A549 (cell line): ENCODE measurements at regions not wholly inside any gene's neighbourhood (a gene's known extent, or its start where the extent isn't known, plus 50 kb on each side); places are given as distances from the start of the nearest gene placed in this dataset.

Source experiments
- ATAC-seq, 2 experiments: fragments of 200-7000 bp in 1 of 2; fragments of >200 bp in 1 of 2; cut with Nextera tagmentation in 1 of 2; cut with Tn5 transposase in 1 of 2; 3 replicates each; pipeline versions ENCODE4 v1.8.0 to v1.9.1; 2018 to 2020; ENCODE audit warnings: mild to moderate bottlenecking in 1 of 2, moderate library complexity in 1 of 2
- CTCF ChIA-PET: fragments of 300-600 bp; sonication (Branson Sonifier 250); formaldehyde crosslinking; extraction: SDS; loops from one replicate; lab custom pipeline; 2021; ENCODE audit warnings: antibody characterized with exemption, inconsistent platforms; lab: Yijun Ruan, JAX
- POLR2A ChIA-PET: fragments of 350-600 bp; formaldehyde crosslinking; extraction: SDS; loops from one replicate; lab custom pipeline; 2021; ENCODE audit warnings: antibody characterized with exemption, inconsistent platforms; lab: Yijun Ruan, JAX
- DNase-seq, 2 experiments: peaks; one replicate each; pipeline versions ENCODE4 v3.0.0 to v3.0.0-alpha.2; 2011 to 2016; ENCODE audit warnings: low read depth in 1 of 2, low spot score in 1 of 2
- FAIRE-seq: peaks from 2 replicates; lab custom pipeline; 2011; peaks lifted over from hg19 to GRCh38; lab: Jason Lieb, UNC
- H3K27ac ChIP-seq, 2 experiments: fragments of >200 bp; sonication (Bioruptor Twin); formaldehyde crosslinking; 3 replicates each; pipeline ENCODE4 v1.5.1; 2016 to 2017
- H3K4me1 ChIP-seq: fragments of >200 bp; sonication (Bioruptor Twin); formaldehyde crosslinking; 3 replicates; pipeline ENCODE4 v1.6.1; 2016
- H3K4me2 ChIP-seq: fragments of >200 bp; sonication (Bioruptor Twin); formaldehyde crosslinking; 3 replicates; pipeline ENCODE4 v1.6.1; 2016
- H3K4me3 ChIP-seq: fragments of >200 bp; sonication (Bioruptor Twin); formaldehyde crosslinking; 3 replicates; pipeline ENCODE4 v1.5.1; 2016
- H3K9me3 ChIP-seq: fragments of >200 bp; sonication (Bioruptor Twin); formaldehyde crosslinking; 3 replicates; pipeline ENCODE4 v1.6.1; 2016
- CEBPB ChIP-seq, 2 experiments: fragments of >200 bp in 1 of 2; sonication (Bioruptor Twin) in 1 of 2; formaldehyde crosslinking in 1 of 2; IDR thresholded peaks; 2 replicates each; pipeline ENCODE4 v1.6.1; 2012 to 2016
- CHD2 ChIP-seq: fragments of 150-350 bp; IDR thresholded peaks from 2 replicates; pipeline ENCODE4 v1.6.1; 2014; ENCODE audit warnings: low read length; ENCODE audit not compliant: partially characterized antibody
- CHD4 ChIP-seq: fragments of 200-600 bp; sonication (generic); IDR thresholded peaks from 2 replicates; pipeline ENCODE4 v1.6.1; 2016; ENCODE audit warnings: antibody characterized with exemption, mild to moderate bottlenecking, borderline replicate concordance
- CTCF ChIP-seq: fragments of >200 bp; sonication (Bioruptor Twin); formaldehyde crosslinking; IDR thresholded peaks from 3 replicates; pipeline ENCODE4 v1.5.1; 2016
- ELK1 ChIP-seq: fragments of 150-350 bp; IDR thresholded peaks from 2 replicates; pipeline ENCODE4 v1.6.1; 2014; ENCODE audit warnings: low read depth, mild to moderate bottlenecking, low read length
- EP300 ChIP-seq, 2 experiments: fragments of >200 bp; sonication (Bioruptor Twin); formaldehyde crosslinking; IDR thresholded peaks; 2 replicates in 1 of 2; 3 replicates in 1 of 2; pipeline ENCODE4 v1.6.1; 2016 to 2017
- FOXS1 ChIP-seq: fragments of 250-450 bp; sonication (Bioruptor Pico); IDR thresholded peaks from 2 replicates; pipeline ENCODE4 v1.5.0; 2020; ENCODE audit warnings: mild to moderate bottlenecking, moderate library complexity
- HEYL ChIP-seq: fragments of 250-450 bp; sonication (Bioruptor Pico); IDR thresholded peaks from 2 replicates; pipeline ENCODE4 v1.8.0; 2021; ENCODE audit warnings: mild to moderate bottlenecking, moderate library complexity
- HMGXB4 ChIP-seq: fragments of 250-450 bp; sonication (Bioruptor Pico); IDR thresholded peaks from 2 replicates; pipeline ENCODE4 v1.5.0; 2021; ENCODE audit warnings: mild to moderate bottlenecking, moderate library complexity, borderline replicate concordance
- JUN ChIP-seq, 2 experiments: fragments of >200 bp; sonication (Bioruptor Twin); formaldehyde crosslinking; IDR thresholded peaks; 2 replicates in 1 of 2; 3 replicates in 1 of 2; pipeline ENCODE4 v1.6.1; 2016 to 2017
- JUNB ChIP-seq: fragments of >200 bp; sonication (Bioruptor Twin); formaldehyde crosslinking; IDR thresholded peaks from 2 replicates; pipeline ENCODE4 v1.6.1; 2016
- MAZ ChIP-seq: fragments of 150-350 bp; IDR thresholded peaks from 2 replicates; pipeline ENCODE4 v1.6.1; 2014; ENCODE audit warnings: antibody characterized with exemption, low read depth, low read length, borderline replicate concordance
- NFE2L2 ChIP-seq: fragments of 150-350 bp; conservative IDR thresholded peaks from 2 replicates; pipeline ENCODE4 v1.6.1; 2014; ENCODE audit warnings: low read length
- NR3C1 ChIP-seq: fragments of >200 bp; sonication (Bioruptor Twin); formaldehyde crosslinking; IDR thresholded peaks from 3 replicates; pipeline ENCODE4 v1.6.1; 2017
- PBX3 ChIP-seq: IDR thresholded peaks from 2 replicates; pipeline ENCODE4 v1.6.1; 2012
- RAD21 ChIP-seq, 2 experiments: fragments of >200 bp in 1 of 2; sonication (Bioruptor Twin) in 1 of 2; formaldehyde crosslinking in 1 of 2; IDR thresholded peaks in 1 of 2; conservative IDR thresholded peaks in 1 of 2; 2 replicates in 1 of 2; 3 replicates in 1 of 2; pipeline ENCODE4 v1.6.1; 2012 to 2018; ENCODE audit warnings: inconsistent platforms in 1 of 2
- RARB ChIP-seq: fragments of 250-450 bp; sonication (Bioruptor Pico); IDR thresholded peaks from 2 replicates; pipeline ENCODE4 v1.8.0; 2021; ENCODE audit warnings: mild to moderate bottlenecking, moderate library complexity
- RCOR1 ChIP-seq: fragments of 150-350 bp; IDR thresholded peaks from 2 replicates; pipeline ENCODE4 v1.6.1; 2014; ENCODE audit warnings: antibody characterized with exemption, low read length, low read depth
- RFX5 ChIP-seq: fragments of 450-650 bp; IDR thresholded peaks from 2 replicates; pipeline ENCODE4 v1.7.1; 2014; ENCODE audit warnings: antibody characterized with exemption, mild to moderate bottlenecking, moderate library complexity
- RNF2 ChIP-seq: fragments of 200-600 bp; sonication (generic); IDR thresholded peaks from 2 replicates; pipeline ENCODE4 v1.6.1; 2016; ENCODE audit warnings: low read depth, mild to moderate bottlenecking, antibody characterized with exemption, moderate library complexity, borderline replicate concordance
- TFCP2L1 ChIP-seq: fragments of 250-450 bp; sonication (Bioruptor Pico); IDR thresholded peaks from 2 replicates; pipeline ENCODE4 v1.5.0; 2021; ENCODE audit warnings: mild to moderate bottlenecking
- ZFP36 ChIP-seq: fragments of 450-650 bp; IDR thresholded peaks from 2 replicates; pipeline ENCODE4 v1.6.1; 2014; ENCODE audit warnings: borderline replicate concordance; ENCODE audit not compliant: partially characterized antibody
- WGBS: methylation state at CpG from one replicate; pipeline ENCODE4 v1.1.6; 2017; ENCODE audit errors: missing lambda C conversion rate; 5-methylcytosine and 5-hydroxymethylcytosine counted together
- TF ChIP-seq, protein P1 (sequence below): IDR thresholded peaks from 2 replicates; pipeline ENCODE4 v1.6.1; 2012
- TF ChIP-seq, protein P2 (sequence below): fragments of 250-450 bp; sonication (Bioruptor Pico); IDR thresholded peaks from 2 replicates; pipeline ENCODE4 v1.5.0; 2020; ENCODE audit warnings: low read depth, mild to moderate bottlenecking, moderate library complexity

GRCh38 chr11:122045181-122045586, 70.8 kb downstream of the BLID start:
- H3K4me3 ChIP-seq: no peak overlapping the region
- H3K9me3 ChIP-seq: no peaks in the 10 kb centered on the region
- TF ChIP-seq CHD2 (no peak), HEYL (CRISPR knock-in tag) (no peak), RARB (CRISPR knock-in tag) (no peak), CHD4 (no peak), JUNB (no peak), ZFP36 (no peak), RFX5 (no peak), MAZ (no peak), FOXS1 (CRISPR knock-in tag) (no peak), TFCP2L1 (no peak), HMGXB4 (CRISPR knock-in tag) (no peak), RAD21 (conservative IDR thresholded peaks at IDR 0.05 in 1 of 2, IDR thresholded peaks at IDR 0.05 in 1 of 2) (no peak), ELK1 (no peak)
- 12% methylated on average over 3 of the region's 3 CpGs for WGBS
- no peak for ATAC-seq
- CTCF ChIA-PET: interaction anchor here (0.7 kb wide), 1 partner anchor 155 kb away, joined by 3 read pairs; no protein-coding TSS in a partner anchor
- H3K4me1 ChIP-seq: no peaks in the 10 kb centered on the region
- POLR2A ChIA-PET: no interaction called here
- DNase-seq: peak in 1 of 2 experiments; percentile 6
- no peak for FAIRE-seq
- H3K27ac ChIP-seq: no peak overlapping the region
- H3K4me2 ChIP-seq: no peak overlapping the region

GRCh38 chr11:122044086-122044485, 71.9 kb downstream of the BLID start:
- Histone ChIP-seq H3K27ac (no peak overlapping the region), H3K4me1 (no peaks in the 10 kb centered on the region), H3K4me2 (no peak overlapping the region), H3K9me3 (no peaks in the 10 kb centered on the region), H3K4me3 (no peak overlapping the region)
- 37% methylated on average over 4 of the region's 4 CpGs for WGBS
- FAIRE-seq: no peak
- ATAC-seq: no peak
- CTCF ChIA-PET: no interaction called here
- TF ChIP-seq CHD2: no peak
- TF ChIP-seq, protein P1, sequence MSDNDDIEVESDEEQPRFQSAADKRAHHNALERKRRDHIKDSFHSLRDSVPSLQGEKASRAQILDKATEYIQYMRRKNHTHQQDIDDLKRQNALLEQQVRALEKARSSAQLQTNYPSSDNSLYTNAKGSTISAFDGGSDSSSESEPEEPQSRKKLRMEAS: no peak
- no peak for TF ChIP-seq CEBPB (IDR thresholded peaks at IDR 0.05)
- TF ChIP-seq EP300 (IDR thresholded peaks at IDR 0.05): no peak
- TF ChIP-seq, all 56 proteins: peak for 0
- DNase-seq: no peak
- POLR2A ChIA-PET: no interaction called here

GRCh38 chr11:122042981-122043380, 73.0 kb downstream of the BLID start:
- DNase-seq (no peak), ATAC-seq (no peak), FAIRE-seq (no peak)
- WGBS: 37% methylated on average over 7 of the region's 7 CpGs
- ChIA-PET CTCF (no interaction called here), POLR2A (no interaction called here)
- no peak overlapping the region for H3K27ac ChIP-seq
- H3K4me2 ChIP-seq: no peak overlapping the region
- no peak for TF ChIP-seq NR3C1
- TF ChIP-seq MAZ: no peak
- no peak for TF ChIP-seq PBX3
- TF ChIP-seq RNF2: no peak
- TF ChIP-seq, protein P1: no peak
- no peak for TF ChIP-seq RCOR1
- no peak for TF ChIP-seq JUN (IDR thresholded peaks at IDR 0.05)
- TF ChIP-seq NFE2L2: no peak
- TF ChIP-seq HEYL (CRISPR knock-in tag): no peak
- no peak for TF ChIP-seq CTCF
- no peak for TF ChIP-seq HMGXB4 (CRISPR knock-in tag)
- TF ChIP-seq, protein P2, sequence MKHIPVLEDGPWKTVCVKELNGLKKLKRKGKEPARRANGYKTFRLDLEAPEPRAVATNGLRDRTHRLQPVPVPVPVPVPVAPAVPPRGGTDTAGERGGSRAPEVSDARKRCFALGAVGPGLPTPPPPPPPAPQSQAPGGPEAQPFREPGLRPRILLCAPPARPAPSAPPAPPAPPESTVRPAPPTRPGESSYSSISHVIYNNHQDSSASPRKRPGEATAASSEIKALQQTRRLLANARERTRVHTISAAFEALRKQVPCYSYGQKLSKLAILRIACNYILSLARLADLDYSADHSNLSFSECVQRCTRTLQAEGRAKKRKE (CRISPR knock-in tag): no peak
- no peak overlapping the region for H3K4me3 ChIP-seq
- H3K9me3 ChIP-seq: no peaks in the 10 kb centered on the region
- no peaks in the 10 kb centered on the region for H3K4me1 ChIP-seq
